ENCODE measurements at regions not wholly inside any gene's neighbourhood (a gene's known extent, or its start where the extent isn't known, plus 50 kb on each side); places are given as distances from the start of the nearest gene placed in this dataset.

DNA sequence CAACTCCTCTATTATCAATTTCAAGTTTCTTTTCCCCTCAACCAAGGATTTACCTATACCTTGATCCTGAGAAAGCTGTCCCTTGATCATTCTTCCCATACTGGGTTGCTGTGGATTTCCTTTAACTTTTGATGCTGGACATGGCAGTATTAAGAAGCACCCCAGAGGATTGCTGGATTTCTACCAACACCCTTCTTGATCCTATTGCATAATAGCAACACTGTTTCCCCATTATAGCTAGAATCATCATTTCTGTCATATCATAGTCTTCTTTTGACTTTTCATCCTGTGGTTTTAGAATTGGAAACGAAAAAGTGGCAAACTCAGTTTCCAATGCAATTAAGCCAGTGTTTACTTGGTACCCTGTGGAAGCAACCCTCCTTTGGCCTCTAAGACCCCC is 154.9 kb downstream of the ARRDC3 start:
- no peak overlapping the region for H3K4me3 ChIP-seq
- no peak for ATAC-seq
- no peak overlapping the region for H3K27ac ChIP-seq
- no peaks in the 10 kb centered on the region for H3K27me3 ChIP-seq
- TF ChIP-seq CTCF (IDR thresholded peaks at IDR 0.05) (no peak), POLR2A (IDR thresholded peaks at IDR 0.05) (no peak)
- no peak for DNase-seq
- WGBS (ENCODE audit: insufficient coverage, low coverage, low lambda C conversion rate, missing lambda C conversion rate): 57% methylated on average over 1 of the region's 1 CpG
- no peaks in the 10 kb centered on the region for H3K9me3 ChIP-seq
- no peaks in the 10 kb centered on the region for H3K36me3 ChIP-seq
- H3K4me1 ChIP-seq: no peaks in the 10 kb centered on the region
- intact Hi-C loops (cut with DNase I): loop anchor here in 1 of 2 donors (10.0 kb wide), 1 partner anchor 373 kb away; no protein-coding TSS in a partner anchor

GRCh38 chr5:91225848-91226686 is 157.1 kb downstream of the ARRDC3 start:
- TF ChIP-seq POLR2A (IDR thresholded peaks at IDR 0.05): no peak
- peak; percentile 34 to 57 (median 50) for TF ChIP-seq CTCF (IDR thresholded peaks at IDR 0.05)
- H3K4me1 ChIP-seq: no peaks in the 10 kb centered on the region
- peak in 1 of 3 donors; percentile 47 for DNase-seq
- no peaks in the 10 kb centered on the region for H3K27me3 ChIP-seq
- H3K4me3 ChIP-seq: no peak overlapping the region
- no peaks in the 10 kb centered on the region for H3K9me3 ChIP-seq
- peak; percentile 62 to 91 (median 75) for ATAC-seq
- H3K27ac ChIP-seq: no peak overlapping the region
- intact Hi-C loops (cut with DNase I): loop anchor here in 1 of 2 donors (10.0 kb wide), 1 partner anchor 371 kb away; no protein-coding TSS in a partner anchor
- WGBS (ENCODE audit: insufficient coverage, low coverage, low lambda C conversion rate, missing lambda C conversion rate): 58% methylated on average over 8 of the region's 10 CpGs
- no peaks in the 10 kb centered on the region for H3K36me3 ChIP-seq

- no peak for ATAC-seq
- no peaks in the 10 kb centered on the region for H3K4me1 ChIP-seq
- TF ChIP-seq CTCF (IDR thresholded peaks at IDR 0.05) (no peak), POLR2A (IDR thresholded peaks at IDR 0.05) (no peak)
- WGBS (ENCODE audit: insufficient coverage, low coverage, low lambda C conversion rate, missing lambda C conversion rate): 82% methylated on average over 2 of the region's 2 CpGs
- DNase-seq: no peak
- no peak overlapping the region for H3K4me3 ChIP-seq
- intact Hi-C loops (cut with DNase I): loop anchor here in 1 of 2 donors (10.0 kb wide), 1 partner anchor 370 kb away; no protein-coding TSS in a partner anchor
- no peaks in the 10 kb centered on the region for H3K9me3 ChIP-seq
- no peaks in the 10 kb centered on the region for H3K36me3 ChIP-seq
- H3K27me3 ChIP-seq: no peaks in the 10 kb centered on the region
- H3K27ac ChIP-seq: no peak overlapping the region
These were observed 158.1 kb downstream of the ARRDC3 start for GRCh38 chr5:91224969-91225368.

GRCh38 chr5:91224456-91224855 is 158.7 kb downstream of the ARRDC3 start:
- Histone ChIP-seq H3K9me3 (no peaks in the 10 kb centered on the region), H3K4me3 (no peak overlapping the region), H3K36me3 (no peaks in the 10 kb centered on the region), H3K4me1 (peaks cover 0 to 5% (median 0%) of the 10 kb centered on the region in 4 donors), H3K27ac (no peak overlapping the region), H3K27me3 (no peaks in the 10 kb centered on the region)
- TF ChIP-seq CTCF (IDR thresholded peaks at IDR 0.05) (no peak), POLR2A (IDR thresholded peaks at IDR 0.05) (no peak)
- intact Hi-C loops (cut with DNase I): loop anchor here in 1 of 2 donors (10.0 kb wide), 1 partner anchor 370 kb away; no protein-coding TSS in a partner anchor
- ATAC-seq: no peak
- 89% methylated on average over 1 of the region's 1 CpG for WGBS (ENCODE audit: insufficient coverage, low coverage, low lambda C conversion rate, missing lambda C conversion rate)
- DNase-seq: no peak
